H9 (cell line): ENCODE measurements at regions not wholly inside any gene's neighbourhood (a gene's known extent, or its start where the extent isn't known, plus 50 kb on each side); places are given as distances from the start of the nearest gene placed in this dataset.

Source experiments
- DNase-seq: peaks from one replicate; pipeline ENCODE4 v3.0.0-alpha.2; 2017
- H2AFZ ChIP-seq: one replicate; pipeline ENCODE4 v1.6.1; 2013; ENCODE audit warnings: mild to moderate bottlenecking, low read length, control low read depth, moderate library complexity
- H2AK5ac ChIP-seq: 2 replicates; pipeline ENCODE4 v1.6.1; 2013; ENCODE audit warnings: low read length, control low read depth, mixed read lengths; ENCODE audit not compliant: insufficient read length
- H2BK120ac ChIP-seq: one replicate; pipeline ENCODE4 v1.6.1; 2013; ENCODE audit warnings: low read depth, mild to moderate bottlenecking, low read length, control low read depth, inconsistent platforms; ENCODE audit not compliant: poor library complexity, severe bottlenecking
- H2BK12ac ChIP-seq: 2 replicates; pipeline ENCODE4 v1.6.1; 2013; ENCODE audit warnings: low read length, control low read depth, mixed read lengths, low read depth; ENCODE audit not compliant: insufficient read length
- H2BK15ac ChIP-seq: 2 replicates; pipeline ENCODE4 v1.6.1; 2013; ENCODE audit warnings: low read depth, low read length, control low read depth
- H2BK20ac ChIP-seq: one replicate; pipeline ENCODE4 v1.6.1; 2013; ENCODE audit warnings: low read depth, mild to moderate bottlenecking, low read length, control low read depth, inconsistent platforms; ENCODE audit not compliant: poor library complexity, severe bottlenecking
- H2BK5ac ChIP-seq: 2 replicates; pipeline ENCODE4 v1.6.1; 2013; ENCODE audit warnings: low read length, control low read depth, mixed read lengths; ENCODE audit not compliant: insufficient read length
- H3K14ac ChIP-seq: 2 replicates; pipeline ENCODE4 v1.6.1; 2013; ENCODE audit warnings: low read length, control low read depth; ENCODE audit not compliant: insufficient read depth
- H3K18ac ChIP-seq: 2 replicates; pipeline ENCODE4 v1.6.1; 2013; ENCODE audit warnings: low read depth, mild to moderate bottlenecking, mixed read lengths, low read length, control low read depth; ENCODE audit not compliant: insufficient read length
- H3K23ac ChIP-seq: 2 replicates; pipeline ENCODE4 v1.6.1; 2013; ENCODE audit warnings: low read length, control low read depth, mixed read lengths, low read depth; ENCODE audit not compliant: insufficient read length
- H3K23me2 ChIP-seq: 2 replicates; pipeline ENCODE4 v1.6.1; 2013; ENCODE audit warnings: low read depth, mild to moderate bottlenecking, mixed read lengths, low read length, control low read depth; ENCODE audit not compliant: insufficient read length, poor library complexity, severe bottlenecking
- H3K27ac ChIP-seq: 2 replicates; pipeline ENCODE4 v1.5.1; 2013; ENCODE audit warnings: low read length, control low read depth, mixed read lengths, low read depth; ENCODE audit not compliant: insufficient read length
- H3K27me3 ChIP-seq: 2 replicates; pipeline ENCODE4 v1.6.1; 2013; ENCODE audit warnings: low read length, control low read depth, inconsistent platforms; ENCODE audit not compliant: insufficient read depth
- H3K4ac ChIP-seq: 2 replicates; pipeline ENCODE4 v1.6.1; 2013; ENCODE audit warnings: low read depth, mild to moderate bottlenecking, control low read depth, inconsistent platforms, low read length, moderate library complexity
- H3K4me1 ChIP-seq: 2 replicates; pipeline ENCODE4 v1.6.1; 2013; ENCODE audit warnings: low read length, control low read depth, inconsistent platforms; ENCODE audit not compliant: insufficient read depth
- H3K4me2 ChIP-seq: 2 replicates; pipeline ENCODE4 v1.6.1; 2013; ENCODE audit warnings: low read length, control low read depth, mixed read lengths; ENCODE audit not compliant: insufficient read length, insufficient read depth
- H3K56ac ChIP-seq: 2 replicates; pipeline ENCODE4 v1.6.1; 2013; ENCODE audit warnings: low read depth, mild to moderate bottlenecking, mixed read lengths, low read length, control low read depth; ENCODE audit not compliant: insufficient read length
- H3K79me1 ChIP-seq: 2 replicates; pipeline ENCODE4 v1.6.1; 2013; ENCODE audit warnings: low read depth, mild to moderate bottlenecking, moderate library complexity, low read length, control low read depth, inconsistent platforms; ENCODE audit not compliant: insufficient read depth, poor library complexity, severe bottlenecking
- H3K79me2 ChIP-seq: 2 replicates; pipeline ENCODE4 v1.6.1; 2013; ENCODE audit warnings: low read length, control low read depth, inconsistent platforms; ENCODE audit not compliant: insufficient read depth
- H3K9ac ChIP-seq: 2 replicates; pipeline ENCODE4 v1.6.1; 2013; ENCODE audit warnings: low read length, control low read depth, mixed read lengths; ENCODE audit not compliant: insufficient read length; ENCODE audit errors: extremely low read depth
- H3K9me3 ChIP-seq: one replicate; pipeline ENCODE4 v1.6.1; 2013; ENCODE audit warnings: low read depth, low read length, inconsistent platforms; ENCODE audit not compliant: control insufficient read depth
- H3T11ph ChIP-seq: one replicate; pipeline ENCODE4 v1.6.1; 2013; ENCODE audit warnings: mild to moderate bottlenecking, low read length, control low read depth, inconsistent platforms
- H4K20me1 ChIP-seq: one replicate; pipeline ENCODE4 v1.6.1; 2013; ENCODE audit not compliant: control insufficient read depth, insufficient read length, insufficient read depth
- H4K5ac ChIP-seq: 2 replicates; pipeline ENCODE4 v1.6.1; 2013; ENCODE audit warnings: low read depth, mild to moderate bottlenecking, mixed read lengths, low read length, control low read depth; ENCODE audit not compliant: insufficient read length
- H4K8ac ChIP-seq: replicated peaks from 2 replicates; pipeline ENCODE4 v1.6.1; 2013; ENCODE audit warnings: low read length, control low read depth, mixed read lengths, low read depth; ENCODE audit not compliant: insufficient read length
- H4K91ac ChIP-seq: 2 replicates; pipeline ENCODE4 v1.6.1; 2013; ENCODE audit warnings: low read depth, mild to moderate bottlenecking, moderate library complexity, mixed read lengths, low read length, control low read depth; ENCODE audit not compliant: insufficient read length
- H3K27ac Mint-ChIP-seq, 3 experiments: 2 replicates in 2 of 3; 3 replicates in 1 of 3; pipeline ENCODE4 v1.8.0; 2020 to 2021; ENCODE audit warnings: mixed read lengths in 3 of 3, mild to moderate bottlenecking in 1 of 3, moderate library complexity in 1 of 3
- H3K27me3 Mint-ChIP-seq: 2 replicates; pipeline ENCODE4 v1.8.0; 2021; ENCODE audit warnings: low read depth, mild to moderate bottlenecking, moderate library complexity, mixed read lengths
- H3K36me3 Mint-ChIP-seq, 3 experiments: 2 replicates in 2 of 3; 3 replicates in 1 of 3; pipeline ENCODE4 v1.8.0; 2020 to 2021; ENCODE audit warnings: low read depth in 3 of 3, mixed read lengths in 3 of 3; ENCODE audit not compliant: insufficient read depth in 1 of 3
- H3K4me1 Mint-ChIP-seq, 2 experiments: 2 replicates each; pipeline ENCODE4 v1.8.0; 2020; ENCODE audit warnings: mixed read lengths in 2 of 2
- H3K4me3 Mint-ChIP-seq, 2 experiments: 2 replicates in 1 of 2; 3 replicates in 1 of 2; pipeline ENCODE4 v1.8.0; 2020 to 2021; ENCODE audit warnings: mild to moderate bottlenecking in 2 of 2, mixed read lengths in 2 of 2, moderate library complexity in 1 of 2
- H3K9me3 Mint-ChIP-seq, 2 experiments: 2 replicates in 1 of 2; 3 replicates in 1 of 2; pipeline ENCODE4 v1.8.0; 2020; ENCODE audit warnings: mild to moderate bottlenecking in 2 of 2, mixed read lengths in 2 of 2, moderate library complexity in 1 of 2
- WGBS: extraction: QIAGEN DNeasy Blood & Tissue Kit; methylation state at CpG from one replicate; pipeline ENCODE4 v1.1.7; 2013; ENCODE audit warnings: missing lambda C conversion rate, low lambda C conversion rate, mixed read lengths; ENCODE audit not compliant: insufficient read length; ENCODE audit errors: extremely low coverage; 5-methylcytosine and 5-hydroxymethylcytosine counted together
- TF ChIP-seq, protein P1 (sequence below): fragments of 200-600 bp; sonication (generic); conservative IDR thresholded peaks from 3 replicates; pipeline ENCODE4 v1.8.0; 2021; ENCODE audit warnings: antibody characterized with exemption, mild to moderate bottlenecking

DNA sequence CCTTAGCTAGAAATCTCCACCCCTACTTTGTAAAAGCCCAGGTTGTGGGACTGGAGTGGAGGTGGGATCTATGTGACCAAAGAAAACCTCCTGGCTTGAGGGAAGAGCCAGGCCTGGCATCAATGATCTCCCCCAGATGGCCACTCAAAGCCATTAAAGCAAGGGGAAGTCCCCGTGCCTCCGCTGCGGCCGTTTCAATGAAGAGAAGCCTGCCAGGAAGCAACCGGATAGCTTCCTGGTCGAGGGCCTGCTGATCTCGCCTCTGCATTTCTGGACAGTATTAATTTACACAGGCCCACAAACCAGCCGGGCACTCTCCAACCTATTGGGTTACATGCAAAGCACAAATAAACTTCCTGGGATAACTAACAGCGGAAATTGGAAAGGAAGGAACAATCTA is 160.5 kb upstream of the MSX2 start:
- no peak overlapping the region for H4K8ac ChIP-seq
- no peak overlapping the region for H4K5ac ChIP-seq
- no peak overlapping the region for H3K18ac ChIP-seq
- H3K23ac ChIP-seq: no peak overlapping the region
- no peak overlapping the region for H2BK20ac ChIP-seq
- H3K9me3 ChIP-seq: no peaks in the 10 kb centered on the region
- H3K4ac ChIP-seq: no peak overlapping the region
- H3K4me2 ChIP-seq: no peak overlapping the region
- Mint-ChIP-seq H3K27ac (no peak overlapping the region), H3K27me3 (peaks cover 16% of the 10 kb centered on the region), H3K9me3 (no peaks in the 10 kb centered on the region), H3K4me3 (no peak overlapping the region), H3K4me1 (no peaks in the 10 kb centered on the region; a peak in 1 of 4 replicates), H3K36me3 (no peaks in the 10 kb centered on the region)
- H3K23me2 ChIP-seq: no peaks in the 10 kb centered on the region
- no peaks in the 10 kb centered on the region for H3K27me3 ChIP-seq
- no peak overlapping the region for H2BK5ac ChIP-seq
- no peak for DNase-seq
- H3K9ac ChIP-seq: no peak overlapping the region
- H3K56ac ChIP-seq: no peak overlapping the region
- no peak overlapping the region for H2AK5ac ChIP-seq
- no peak overlapping the region for H3K14ac ChIP-seq
- no peak overlapping the region for H4K91ac ChIP-seq
- H3T11ph ChIP-seq: no peak overlapping the region
- no peak overlapping the region for H3K27ac ChIP-seq
- H2BK12ac ChIP-seq: no peak overlapping the region
- H2BK120ac ChIP-seq: no peak overlapping the region
- H2BK15ac ChIP-seq: no peak overlapping the region
- H4K20me1 ChIP-seq: no peaks in the 10 kb centered on the region
- TF ChIP-seq, protein P1, sequence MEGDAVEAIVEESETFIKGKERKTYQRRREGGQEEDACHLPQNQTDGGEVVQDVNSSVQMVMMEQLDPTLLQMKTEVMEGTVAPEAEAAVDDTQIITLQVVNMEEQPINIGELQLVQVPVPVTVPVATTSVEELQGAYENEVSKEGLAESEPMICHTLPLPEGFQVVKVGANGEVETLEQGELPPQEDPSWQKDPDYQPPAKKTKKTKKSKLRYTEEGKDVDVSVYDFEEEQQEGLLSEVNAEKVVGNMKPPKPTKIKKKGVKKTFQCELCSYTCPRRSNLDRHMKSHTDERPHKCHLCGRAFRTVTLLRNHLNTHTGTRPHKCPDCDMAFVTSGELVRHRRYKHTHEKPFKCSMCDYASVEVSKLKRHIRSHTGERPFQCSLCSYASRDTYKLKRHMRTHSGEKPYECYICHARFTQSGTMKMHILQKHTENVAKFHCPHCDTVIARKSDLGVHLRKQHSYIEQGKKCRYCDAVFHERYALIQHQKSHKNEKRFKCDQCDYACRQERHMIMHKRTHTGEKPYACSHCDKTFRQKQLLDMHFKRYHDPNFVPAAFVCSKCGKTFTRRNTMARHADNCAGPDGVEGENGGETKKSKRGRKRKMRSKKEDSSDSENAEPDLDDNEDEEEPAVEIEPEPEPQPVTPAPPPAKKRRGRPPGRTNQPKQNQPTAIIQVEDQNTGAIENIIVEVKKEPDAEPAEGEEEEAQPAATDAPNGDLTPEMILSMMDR: no peak
- H2AFZ ChIP-seq: no peak overlapping the region
- H3K79me2 ChIP-seq: no peaks in the 10 kb centered on the region
- H3K4me1 ChIP-seq: no peaks in the 10 kb centered on the region
- no CpG with 5 or more reads among the region's 9 CpGs for WGBS
- no peaks in the 10 kb centered on the region for H3K79me1 ChIP-seq
